ENCODE measurements at regions not wholly inside any gene's neighbourhood (a gene's known extent, or its start where the extent isn't known, plus 50 kb on each side); places are given as distances from the start of the nearest gene placed in this dataset.

GRCh38 chr4:141347684-141348083, 127.0 kb downstream of the ZNF330 start:
- no peak for TF ChIP-seq CTCF (IDR thresholded peaks at IDR 0.05)
- TF ChIP-seq POLR2A (IDR thresholded peaks at IDR 0.05): no peak
- TF ChIP-seq EP300 (IDR thresholded peaks at IDR 0.05): no peak

Measured in tibial nerve (tissue), 4 donors.